ENCODE measurements at regions not wholly inside any gene's neighbourhood (a gene's known extent, or its start where the extent isn't known, plus 50 kb on each side); places are given as distances from the start of the nearest gene placed in this dataset.

DNA sequence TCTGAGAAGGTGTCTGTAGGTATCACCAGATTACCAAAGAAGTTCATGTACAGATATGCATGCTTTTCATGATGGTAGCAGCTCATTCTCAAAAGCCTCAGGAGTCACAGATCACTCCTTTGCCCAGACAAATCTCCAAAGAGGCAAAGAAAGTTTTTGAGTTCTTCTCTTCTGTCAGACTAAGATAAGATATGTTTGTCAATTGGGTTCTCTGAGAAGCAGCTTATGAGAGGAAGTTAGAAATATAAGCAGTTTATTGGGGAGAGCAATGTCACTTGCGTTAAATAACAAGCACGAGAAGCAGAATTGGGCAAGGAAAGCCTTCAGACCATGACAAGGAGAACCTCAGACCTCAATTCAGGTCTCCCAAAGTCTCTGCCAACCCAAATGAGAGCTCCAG is 219.2 kb upstream of the KLF4 start:
- Histone ChIP-seq H3K4me2 (ENCODE audit: low read depth, low read length, poor library complexity, severe bottlenecking) (no peak overlapping the region), H3K36me3 (ENCODE audit: insufficient read depth, low read length) (no peaks in the 10 kb centered on the region), H2AFZ (ENCODE audit: low read length) (no peak overlapping the region), H3K27me3 (ENCODE audit: insufficient read depth, low read length, poor library complexity, severe bottlenecking) (no peaks in the 10 kb centered on the region), H3K4me1 (ENCODE audit: insufficient read depth, low read length, poor library complexity, severe bottlenecking) (no peaks in the 10 kb centered on the region), H3K4me3 (ENCODE audit: low read length, poor library complexity, severe bottlenecking) (no peak overlapping the region), H4K20me1 (ENCODE audit: insufficient read depth, low read length, poor library complexity, severe bottlenecking) (no peaks in the 10 kb centered on the region), H3K9ac (ENCODE audit: low read depth, low read length, poor library complexity, severe bottlenecking) (no peak overlapping the region), H3K9me3 (ENCODE audit: insufficient read depth, low read depth, low read length) (no peaks in the 10 kb centered on the region), H3K79me2 (ENCODE audit: insufficient read depth, low read length) (no peaks in the 10 kb centered on the region), H3K9me2 (replicated peaks; ENCODE audit: low read depth, low read length) (no peaks in the 10 kb centered on the region), H3F3A (ENCODE audit: low read depth) (no peaks in the 10 kb centered on the region)
- TF ChIP-seq, protein P1, sequence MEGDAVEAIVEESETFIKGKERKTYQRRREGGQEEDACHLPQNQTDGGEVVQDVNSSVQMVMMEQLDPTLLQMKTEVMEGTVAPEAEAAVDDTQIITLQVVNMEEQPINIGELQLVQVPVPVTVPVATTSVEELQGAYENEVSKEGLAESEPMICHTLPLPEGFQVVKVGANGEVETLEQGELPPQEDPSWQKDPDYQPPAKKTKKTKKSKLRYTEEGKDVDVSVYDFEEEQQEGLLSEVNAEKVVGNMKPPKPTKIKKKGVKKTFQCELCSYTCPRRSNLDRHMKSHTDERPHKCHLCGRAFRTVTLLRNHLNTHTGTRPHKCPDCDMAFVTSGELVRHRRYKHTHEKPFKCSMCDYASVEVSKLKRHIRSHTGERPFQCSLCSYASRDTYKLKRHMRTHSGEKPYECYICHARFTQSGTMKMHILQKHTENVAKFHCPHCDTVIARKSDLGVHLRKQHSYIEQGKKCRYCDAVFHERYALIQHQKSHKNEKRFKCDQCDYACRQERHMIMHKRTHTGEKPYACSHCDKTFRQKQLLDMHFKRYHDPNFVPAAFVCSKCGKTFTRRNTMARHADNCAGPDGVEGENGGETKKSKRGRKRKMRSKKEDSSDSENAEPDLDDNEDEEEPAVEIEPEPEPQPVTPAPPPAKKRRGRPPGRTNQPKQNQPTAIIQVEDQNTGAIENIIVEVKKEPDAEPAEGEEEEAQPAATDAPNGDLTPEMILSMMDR (conservative IDR thresholded peaks at IDR 0.05; ENCODE audit: low read length): no peak
- TF ChIP-seq EZH2phosphoT487 (IDR thresholded peaks at IDR 0.05; ENCODE audit: borderline replicate concordance): no peak

DNA sequence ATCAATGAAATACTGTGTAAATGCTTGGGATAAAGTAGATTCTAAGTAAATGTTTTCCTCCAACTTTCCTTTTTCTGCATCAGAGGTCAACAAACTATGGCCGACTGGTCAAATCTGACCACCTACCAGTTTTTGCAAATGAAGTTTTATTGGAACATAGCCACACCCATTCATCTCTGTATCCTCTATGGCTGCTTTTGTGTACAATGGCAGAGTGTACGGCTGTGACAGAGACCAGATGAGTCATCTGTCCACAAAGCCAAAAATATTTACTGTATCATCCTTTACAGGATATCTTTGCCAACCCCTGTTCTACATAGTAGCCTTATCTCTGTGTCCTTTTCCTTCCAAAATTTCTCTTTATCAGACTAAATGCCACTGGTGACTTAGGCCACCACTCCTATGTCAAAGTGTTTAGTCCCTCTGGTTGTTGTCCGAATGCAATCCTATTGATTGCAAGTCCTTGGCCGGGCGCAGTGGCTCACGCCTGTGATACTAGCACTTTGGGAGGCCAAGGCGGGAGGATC is 218.4 kb upstream of the KLF4 start:
- Histone ChIP-seq H3F3A (ENCODE audit: low read depth) (no peaks in the 10 kb centered on the region), H3K4me3 (ENCODE audit: low read length, poor library complexity, severe bottlenecking) (no peak overlapping the region), H3K9ac (ENCODE audit: low read depth, low read length, poor library complexity, severe bottlenecking) (no peak overlapping the region), H3K36me3 (ENCODE audit: insufficient read depth, low read length) (no peaks in the 10 kb centered on the region), H3K4me1 (ENCODE audit: insufficient read depth, low read length, poor library complexity, severe bottlenecking) (no peaks in the 10 kb centered on the region), H3K27me3 (ENCODE audit: insufficient read depth, low read length, poor library complexity, severe bottlenecking) (no peaks in the 10 kb centered on the region), H4K20me1 (ENCODE audit: insufficient read depth, low read length, poor library complexity, severe bottlenecking) (no peaks in the 10 kb centered on the region), H3K79me2 (ENCODE audit: insufficient read depth, low read length) (no peaks in the 10 kb centered on the region), H3K9me2 (replicated peaks; ENCODE audit: low read depth, low read length) (no peaks in the 10 kb centered on the region), H3K4me2 (ENCODE audit: low read depth, low read length, poor library complexity, severe bottlenecking) (no peak overlapping the region), H3K9me3 (ENCODE audit: insufficient read depth, low read depth, low read length) (no peaks in the 10 kb centered on the region), H2AFZ (ENCODE audit: low read length) (no peak overlapping the region)
- TF ChIP-seq, protein P1 (conservative IDR thresholded peaks at IDR 0.05; ENCODE audit: low read length): no peak
- TF ChIP-seq EZH2phosphoT487 (IDR thresholded peaks at IDR 0.05; ENCODE audit: borderline replicate concordance): no peak

DNA sequence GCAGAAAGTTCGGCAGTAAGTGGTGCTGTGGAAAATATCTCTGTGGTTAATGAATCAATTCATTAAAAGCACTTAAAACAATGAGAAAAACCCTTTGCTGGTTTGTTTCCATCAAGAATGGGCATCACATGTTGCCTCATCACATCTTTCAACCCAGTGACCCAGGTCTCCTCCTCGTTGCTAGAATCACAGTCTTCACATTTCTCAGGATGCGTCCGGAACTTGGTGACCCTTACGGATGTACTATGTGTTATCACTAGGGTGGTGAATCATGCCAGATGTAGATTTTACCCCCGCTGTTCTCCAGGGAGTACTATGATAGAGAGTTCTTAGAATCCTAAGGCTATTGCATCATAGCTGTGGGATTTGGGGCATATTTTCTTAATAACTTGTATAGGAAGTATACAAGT is 217.9 kb upstream of the KLF4 start:
- TF ChIP-seq, protein P1 (conservative IDR thresholded peaks at IDR 0.05; ENCODE audit: low read length): no peak
- TF ChIP-seq EZH2phosphoT487 (IDR thresholded peaks at IDR 0.05; ENCODE audit: borderline replicate concordance): no peak
- Histone ChIP-seq H3K4me1 (ENCODE audit: insufficient read depth, low read length, poor library complexity, severe bottlenecking) (no peaks in the 10 kb centered on the region), H3K36me3 (ENCODE audit: insufficient read depth, low read length) (no peaks in the 10 kb centered on the region)

More for the DNA sequence above, 217.9 kb upstream of the KLF4 start:
- H3K9me2 ChIP-seq (replicated peaks; ENCODE audit: low read depth, low read length): no peaks in the 10 kb centered on the region
- no peak overlapping the region for H3K4me2 ChIP-seq (ENCODE audit: low read depth, low read length, poor library complexity, severe bottlenecking)
- H3K27me3 ChIP-seq (ENCODE audit: insufficient read depth, low read length, poor library complexity, severe bottlenecking): no peaks in the 10 kb centered on the region
- H3F3A ChIP-seq (ENCODE audit: low read depth): no peaks in the 10 kb centered on the region
- no peak overlapping the region for H3K4me3 ChIP-seq (ENCODE audit: low read length, poor library complexity, severe bottlenecking)
- no peak overlapping the region for H3K9ac ChIP-seq (ENCODE audit: low read depth, low read length, poor library complexity, severe bottlenecking)
- no peak overlapping the region for H2AFZ ChIP-seq (ENCODE audit: low read length)
- no peaks in the 10 kb centered on the region for H4K20me1 ChIP-seq (ENCODE audit: insufficient read depth, low read length, poor library complexity, severe bottlenecking)
- H3K79me2 ChIP-seq (ENCODE audit: insufficient read depth, low read length): no peaks in the 10 kb centered on the region
- no peaks in the 10 kb centered on the region for H3K9me3 ChIP-seq (ENCODE audit: insufficient read depth, low read depth, low read length)

All from Loucy (cell line).